ENCODE measurements at regions not wholly inside any gene's neighbourhood (a gene's known extent, or its start where the extent isn't known, plus 50 kb on each side); places are given as distances from the start of the nearest gene placed in this dataset.

- H3K27me3 ChIP-seq (ENCODE audit: insufficient read depth, low read length) = no peaks in the 10 kb centered on the region
- no peak overlapping the region for H2BK120ac ChIP-seq (ENCODE audit: insufficient read depth, low read length, poor library complexity)
- WGBS (ENCODE audit: extremely low coverage, insufficient coverage, insufficient read length) = no CpG with 5 or more reads among the region's 5 CpGs
- no peak overlapping the region for H2AK5ac ChIP-seq (ENCODE audit: low read length)
- peak in 1 of 2 donors; percentile 5 for DNase-seq
- H3K18ac ChIP-seq (ENCODE audit: low read length) = no peak overlapping the region
- H3K4me1 ChIP-seq (ENCODE audit: control insufficient read depth in 1 of 2, insufficient read depth in 2 of 2, low read length in 2 of 2) = peaks cover 4 to 5% of the 10 kb centered on the region in 2 experiments
- H2AFZ ChIP-seq (ENCODE audit: insufficient read depth, low read length, poor library complexity) = no peak overlapping the region
- no peak overlapping the region for H3K27ac ChIP-seq (ENCODE audit: low read depth, low read length)
- no peak overlapping the region for H3K9ac ChIP-seq (ENCODE audit: low read length)
- H3K36me3 ChIP-seq (ENCODE audit: control insufficient read depth in 1 of 2, insufficient read depth in 2 of 2, low read length in 2 of 2) = no peaks in the 10 kb centered on the region
- H3K4me2 ChIP-seq (ENCODE audit: low read length) = no peak overlapping the region
- H3K9me3 ChIP-seq (ENCODE audit: insufficient read depth, low read depth, low read length) = peaks cover 1% of the 10 kb centered on the region
- H3K79me2 ChIP-seq (ENCODE audit: control insufficient read depth, insufficient read depth, low read length, poor library complexity) = no peaks in the 10 kb centered on the region
- H4K91ac ChIP-seq (ENCODE audit: low read depth, low read length) = no peak overlapping the region
- no peak overlapping the region for H4K8ac ChIP-seq (ENCODE audit: low read depth, low read length)
- H3K4me3 ChIP-seq (ENCODE audit: low read depth, low read length) = no peak overlapping the region
- no peak overlapping the region for H4K12ac ChIP-seq (ENCODE audit: low read depth, low read length)
- no peak overlapping the region for H3K23ac ChIP-seq (ENCODE audit: low read length)
- H2BK12ac ChIP-seq (ENCODE audit: low read length) = no peak overlapping the region
- H2BK5ac ChIP-seq (ENCODE audit: low read depth, low read length, poor library complexity) = no peak overlapping the region
- no peak overlapping the region for H3K14ac ChIP-seq (ENCODE audit: low read length)
- H3K79me1 ChIP-seq (ENCODE audit: low read length) = no peaks in the 10 kb centered on the region
- no peak overlapping the region for H3K4ac ChIP-seq (ENCODE audit: low read depth, low read length)
Observed at GRCh38 chr16:79662669-79663313, 62.3 kb upstream of the MAF start.

- WGBS (ENCODE audit: extremely low coverage, insufficient coverage, insufficient read length) = no CpG with 5 or more reads among the region's 1 CpG
- H3K27me3 ChIP-seq (ENCODE audit: insufficient read depth, low read length) = no peaks in the 10 kb centered on the region
- H3K4ac ChIP-seq (ENCODE audit: low read depth, low read length) = no peak overlapping the region
- H2AFZ ChIP-seq (ENCODE audit: insufficient read depth, low read length, poor library complexity) = no peak overlapping the region
- H3K79me1 ChIP-seq (ENCODE audit: low read length) = no peaks in the 10 kb centered on the region
- H4K91ac ChIP-seq (ENCODE audit: low read depth, low read length) = no peak overlapping the region
- H4K12ac ChIP-seq (ENCODE audit: low read depth, low read length) = no peak overlapping the region
- H3K27ac ChIP-seq (ENCODE audit: low read depth, low read length) = no peak overlapping the region
- no peak overlapping the region for H2BK120ac ChIP-seq (ENCODE audit: insufficient read depth, low read length, poor library complexity)
- H3K4me3 ChIP-seq (ENCODE audit: low read depth, low read length) = no peak overlapping the region
- no peak overlapping the region for H2BK5ac ChIP-seq (ENCODE audit: low read depth, low read length, poor library complexity)
- no peak for DNase-seq
- H2AK5ac ChIP-seq (ENCODE audit: low read length) = no peak overlapping the region
- no peak overlapping the region for H2BK12ac ChIP-seq (ENCODE audit: low read length)
- no peak overlapping the region for H3K18ac ChIP-seq (ENCODE audit: low read length)
- H3K79me2 ChIP-seq (ENCODE audit: control insufficient read depth, insufficient read depth, low read length, poor library complexity) = no peaks in the 10 kb centered on the region
- no peaks in the 10 kb centered on the region for H3K36me3 ChIP-seq (ENCODE audit: control insufficient read depth in 1 of 2, insufficient read depth in 2 of 2, low read length in 2 of 2)
- no peak overlapping the region for H3K4me2 ChIP-seq (ENCODE audit: low read length)
- H3K14ac ChIP-seq (ENCODE audit: low read length) = no peak overlapping the region
- peaks cover 1% of the 10 kb centered on the region for H3K9me3 ChIP-seq (ENCODE audit: insufficient read depth, low read depth, low read length)
- H3K4me1 ChIP-seq (ENCODE audit: control insufficient read depth in 1 of 2, insufficient read depth in 2 of 2, low read length in 2 of 2) = peaks cover 4 to 5% of the 10 kb centered on the region in 2 experiments
- H3K9ac ChIP-seq (ENCODE audit: low read length) = no peak overlapping the region
- H4K8ac ChIP-seq (ENCODE audit: low read depth, low read length) = no peak overlapping the region
- H3K23ac ChIP-seq (ENCODE audit: low read length) = no peak overlapping the region
Observed at GRCh38 chr16:79662122-79662521, 61.6 kb upstream of the MAF start.

- Histone ChIP-seq H2BK120ac (ENCODE audit: insufficient read depth, low read length, poor library complexity) (no peak overlapping the region), H3K36me3 (ENCODE audit: control insufficient read depth in 1 of 2, insufficient read depth in 2 of 2, low read length in 2 of 2) (no peaks in the 10 kb centered on the region), H3K4me1 (ENCODE audit: control insufficient read depth in 1 of 2, insufficient read depth in 2 of 2, low read length in 2 of 2) (peaks cover 4 to 9% of the 10 kb centered on the region in 2 experiments), H3K4me2 (ENCODE audit: low read length) (no peak overlapping the region), H2AK5ac (ENCODE audit: low read length) (no peak overlapping the region), H3K9me3 (ENCODE audit: insufficient read depth, low read depth, low read length) (peaks cover 1% of the 10 kb centered on the region), H3K18ac (ENCODE audit: low read length) (no peak overlapping the region), H2BK5ac (ENCODE audit: low read depth, low read length, poor library complexity) (no peak overlapping the region), H3K4me3 (ENCODE audit: low read depth, low read length) (no peak overlapping the region), H4K8ac (ENCODE audit: low read depth, low read length) (no peak overlapping the region), H3K27me3 (ENCODE audit: insufficient read depth, low read length) (no peaks in the 10 kb centered on the region), H3K79me2 (ENCODE audit: control insufficient read depth, insufficient read depth, low read length, poor library complexity) (no peaks in the 10 kb centered on the region), H4K12ac (ENCODE audit: low read depth, low read length) (no peak overlapping the region), H3K79me1 (ENCODE audit: low read length) (peaks cover 2% of the 10 kb centered on the region), H4K91ac (ENCODE audit: low read depth, low read length) (no peak overlapping the region), H2BK12ac (ENCODE audit: low read length) (no peak overlapping the region), H3K23ac (ENCODE audit: low read length) (no peak overlapping the region), H3K9ac (ENCODE audit: low read length) (no peak overlapping the region), H3K27ac (ENCODE audit: low read depth, low read length) (no peak overlapping the region), H2AFZ (ENCODE audit: insufficient read depth, low read length, poor library complexity) (no peak overlapping the region), H3K4ac (ENCODE audit: low read depth, low read length) (no peak overlapping the region), H3K14ac (ENCODE audit: low read length) (no peak overlapping the region)
- WGBS (ENCODE audit: extremely low coverage, insufficient coverage, insufficient read length) = no CpG with 5 or more reads among the region's 5 CpGs
- no peak for DNase-seq
Observed at GRCh38 chr16:79661578-79661977, 61.0 kb upstream of the MAF start.

GRCh38 chr16:79659344-79659743, 58.8 kb upstream of the MAF start:
- H3K79me1 ChIP-seq (ENCODE audit: low read length) = peaks cover 2% of the 10 kb centered on the region
- H2BK120ac ChIP-seq (ENCODE audit: insufficient read depth, low read length, poor library complexity) = no peak overlapping the region
- no peaks in the 10 kb centered on the region for H3K36me3 ChIP-seq (ENCODE audit: control insufficient read depth in 1 of 2, insufficient read depth in 2 of 2, low read length in 2 of 2)
- H3K79me2 ChIP-seq (ENCODE audit: control insufficient read depth, insufficient read depth, low read length, poor library complexity) = no peaks in the 10 kb centered on the region
- no peak overlapping the region for H4K12ac ChIP-seq (ENCODE audit: low read depth, low read length)
- H2BK5ac ChIP-seq (ENCODE audit: low read depth, low read length, poor library complexity) = no peak overlapping the region
- no peak overlapping the region for H3K27ac ChIP-seq (ENCODE audit: low read depth, low read length)
- H3K4me1 ChIP-seq (ENCODE audit: control insufficient read depth in 1 of 2, insufficient read depth in 2 of 2, low read length in 2 of 2) = peaks cover 7 to 13% of the 10 kb centered on the region in 2 experiments
- H3K27me3 ChIP-seq (ENCODE audit: insufficient read depth, low read length) = no peaks in the 10 kb centered on the region
- H3K9ac ChIP-seq (ENCODE audit: low read length) = no peak overlapping the region
- H3K9me3 ChIP-seq (ENCODE audit: insufficient read depth, low read depth, low read length) = peaks cover 1% of the 10 kb centered on the region
- H2BK12ac ChIP-seq (ENCODE audit: low read length) = no peak overlapping the region
- no peak overlapping the region for H3K4me2 ChIP-seq (ENCODE audit: low read length)
- no CpG with 5 or more reads among the region's 5 CpGs for WGBS (ENCODE audit: extremely low coverage, insufficient coverage, insufficient read length)
- H3K4me3 ChIP-seq (ENCODE audit: low read depth, low read length) = no peak overlapping the region
- no peak overlapping the region for H2AFZ ChIP-seq (ENCODE audit: insufficient read depth, low read length, poor library complexity)
- H3K18ac ChIP-seq (ENCODE audit: low read length) = no peak overlapping the region
- DNase-seq = no peak
- H4K8ac ChIP-seq (ENCODE audit: low read depth, low read length) = no peak overlapping the region
- H4K91ac ChIP-seq (ENCODE audit: low read depth, low read length) = peak overlapping the region; percentile 38
- no peak overlapping the region for H3K23ac ChIP-seq (ENCODE audit: low read length)
- no peak overlapping the region for H3K4ac ChIP-seq (ENCODE audit: low read depth, low read length)
- no peak overlapping the region for H2AK5ac ChIP-seq (ENCODE audit: low read length)
- no peak overlapping the region for H3K14ac ChIP-seq (ENCODE audit: low read length)

Measured in trophoblast cell (in vitro differentiated cells and primary cell).